Panc1 (cell line): ENCODE measurements at regions not wholly inside any gene's neighbourhood (a gene's known extent, or its start where the extent isn't known, plus 50 kb on each side); places are given as distances from the start of the nearest gene placed in this dataset.
A peak's percentile ranks its signal among the peaks of the same experiment; 100 is the strongest.

Experiments used
- ATAC-seq: fragments of 200-7000 bp; cut with Tn5 transposase; 2 replicates; pipeline ENCODE4 v1.9.1; 2020; ENCODE audit warnings: mild to moderate bottlenecking, moderate library complexity
- BruUV-seq: library from RNA; stranded (reverse); fragments of 400-500 nt; replicated peaks from 2 replicates; lab custom pipeline; 2021; lab: Mats Ljungman, UMichigan
- CTCF ChIA-PET: fragments of 300-600 bp; sonication (Branson Sonifier 250); formaldehyde crosslinking; loops from one replicate; lab custom pipeline; 2022; ENCODE audit warnings: antibody characterized with exemption; lab: Charles Lee
- POLR2A ChIA-PET: fragments of 300-600 bp; sonication (Branson Sonifier 250); formaldehyde crosslinking; loops from one replicate; lab custom pipeline; 2022; ENCODE audit warnings: antibody characterized with exemption; lab: Charles Lee
- DNase-seq: peaks from one replicate; pipeline ENCODE4 v3.0.0-alpha.2; 2010; ENCODE audit warnings: low read depth, low spot score
- H3K27ac ChIP-seq: 2 replicates; pipeline ENCODE4 v1.5.1; 2011; ENCODE audit warnings: mild to moderate bottlenecking, low read length, inconsistent platforms
- H3K27me3 ChIP-seq: fragments of 200-500 bp; sonication (Bioruptor generic); 2 replicates; pipeline ENCODE4 v1.6.0; 2014; ENCODE audit warnings: low read length, inconsistent platforms; ENCODE audit not compliant: control insufficient read depth, insufficient read depth
- H3K36me3 ChIP-seq: fragments of 200-500 bp; sonication (Bioruptor generic); 2 replicates; pipeline ENCODE4 v1.5.1; 2014; ENCODE audit warnings: inconsistent platforms, mild to moderate bottlenecking, low read length, moderate library complexity; ENCODE audit not compliant: control insufficient read depth, insufficient read depth
- H3K4me1 ChIP-seq: 2 replicates; pipeline ENCODE4 v1.5.1; 2011; ENCODE audit warnings: inconsistent platforms, mild to moderate bottlenecking, low read length, moderate library complexity; ENCODE audit not compliant: control insufficient read depth, insufficient read depth
- H3K4me3 ChIP-seq, 2 experiments: 2 replicates each; pipeline ENCODE4 v1.5.1; 2011 to 2012; ENCODE audit warnings: low read depth in 2 of 2, low read length in 2 of 2, mild to moderate bottlenecking in 2 of 2, inconsistent platforms in 1 of 2, moderate library complexity in 1 of 2
- H3K9me3 ChIP-seq: fragments of 200-500 bp; sonication (Bioruptor generic); 2 replicates; pipeline ENCODE4 v1.5.1; 2014; ENCODE audit warnings: low read depth, mild to moderate bottlenecking, inconsistent platforms, low read length, moderate library complexity; ENCODE audit not compliant: control insufficient read depth, insufficient read depth
- CTCF ChIP-seq: fragments of 450-650 bp; IDR thresholded peaks from 2 replicates; pipeline ENCODE4 v1.5.1; 2017; ENCODE audit warnings: mild to moderate bottlenecking
- POLR2AphosphoS5 ChIP-seq: IDR thresholded peaks from 2 replicates; pipeline ENCODE4 v1.6.1; 2012; ENCODE audit warnings: mild to moderate bottlenecking, low read depth, low read length, moderate library complexity
- REST ChIP-seq, 2 experiments: IDR thresholded peaks; 2 replicates each; pipeline ENCODE4 v1.6.1; 2011 to 2012; ENCODE audit warnings: low read depth in 2 of 2, control low read depth in 1 of 2, low read length in 1 of 2, mild to moderate bottlenecking in 1 of 2, moderate library complexity in 1 of 2; ENCODE audit not compliant: insufficient read depth in 1 of 2
- SIN3A ChIP-seq: IDR thresholded peaks from 2 replicates; pipeline ENCODE4 v1.6.1; 2012; ENCODE audit warnings: low read depth, mild to moderate bottlenecking, low read length, moderate library complexity, borderline replicate concordance; ENCODE audit not compliant: insufficient read depth
- TCF7L2 ChIP-seq: IDR thresholded peaks from 2 replicates; pipeline ENCODE4 v1.6.1; 2011; ENCODE audit warnings: mild to moderate bottlenecking, low read depth, low read length, inconsistent platforms
- in situ Hi-C: cut with HindIII; loops from 2 replicates; pipeline ENCODE4 v1.10.0; 2016; ENCODE audit warnings: low sequenced_read_pairs, low pct_unique_long_range_greater_than_20kb
- intact Hi-C: fragments of 100-400 bp; cut with micrococcal nuclease; formaldehyde crosslinking; loops from one replicate; pipeline ENCODE4 v1.10.0; 2022; ENCODE audit not compliant: unreplicated experiment

- ChIA-PET CTCF (no interaction called here), POLR2A (no interaction called here)
- intact Hi-C loops (no loop called here), in situ Hi-C loops (no loop called here)
- Histone ChIP-seq H3K9me3 (no peaks in the 10 kb centered on the region), H3K27ac (no peak overlapping the region), H3K4me1 (no peaks in the 10 kb centered on the region), H3K36me3 (no peaks in the 10 kb centered on the region), H3K27me3 (peaks cover 4% of the 10 kb centered on the region; the same call in 1 of the 2 replicates), H3K4me3 (no peak overlapping the region)
- DNase-seq (no peak), ATAC-seq (no peak)
- TF ChIP-seq SIN3A: no peak
- TF ChIP-seq TCF7L2: no peak
- no peak for TF ChIP-seq POLR2AphosphoS5
- no peak for TF ChIP-seq REST (IDR thresholded peaks at IDR 0.05; ENCODE audit: insufficient read depth in 1 of 2, low read depth in 2 of 2, low read length in 1 of 2)
- no peak for TF ChIP-seq CTCF
- no TSS peak for BruUV-seq
Measured at GRCh38 chr22:22355096-22355834, 110.7 kb downstream of the VPREB1 start.

GRCh38 chr22:22357024-22357883, 112.7 kb downstream of the VPREB1 start:
- ChIA-PET CTCF (interaction anchor here (0.6 kb wide), 1 partner anchor 231 kb away, joined by 3 read pairs; no protein-coding TSS in a partner anchor), POLR2A (no interaction called here)
- Histone ChIP-seq H3K36me3 (no peaks in the 10 kb centered on the region), H3K27me3 (no peaks in the 10 kb centered on the region), H3K9me3 (no peaks in the 10 kb centered on the region), H3K4me3 (peak overlapping the region in 1 of 2 experiments; percentile 44; a peak in 2 of 4 replicates), H3K4me1 (no peaks in the 10 kb centered on the region), H3K27ac (no peak overlapping the region)
- BruUV-seq: no TSS peak
- DNase-seq (no peak), ATAC-seq (peak; percentile 97)
- intact Hi-C loops: no loop called here
- in situ Hi-C loops: no loop called here
- TF ChIP-seq POLR2AphosphoS5 (no peak), REST (IDR thresholded peaks at IDR 0.05; ENCODE audit: insufficient read depth in 1 of 2, low read depth in 2 of 2, low read length in 1 of 2) (no peak), TCF7L2 (0 out of 2 replicates have a peak, but pooled peaks have one; percentile 15), SIN3A (no peak), CTCF (peak; percentile 86)
